Hepatic stellate cell (primary cell): ENCODE measurements at regions not wholly inside any gene's neighbourhood (a gene's known extent, or its start where the extent isn't known, plus 50 kb on each side); places are given as distances from the start of the nearest gene placed in this dataset.
"Not testable (repeated sequence)": the region's sequence is repeated elsewhere in the genome, so short reads cannot be mapped to it uniquely, and the experiment has no call there.

Source experiments
- DNase-seq: peaks from one replicate; pipeline ENCODE4 v3.0.0; 2011; ENCODE audit warnings: low spot score

DNA sequence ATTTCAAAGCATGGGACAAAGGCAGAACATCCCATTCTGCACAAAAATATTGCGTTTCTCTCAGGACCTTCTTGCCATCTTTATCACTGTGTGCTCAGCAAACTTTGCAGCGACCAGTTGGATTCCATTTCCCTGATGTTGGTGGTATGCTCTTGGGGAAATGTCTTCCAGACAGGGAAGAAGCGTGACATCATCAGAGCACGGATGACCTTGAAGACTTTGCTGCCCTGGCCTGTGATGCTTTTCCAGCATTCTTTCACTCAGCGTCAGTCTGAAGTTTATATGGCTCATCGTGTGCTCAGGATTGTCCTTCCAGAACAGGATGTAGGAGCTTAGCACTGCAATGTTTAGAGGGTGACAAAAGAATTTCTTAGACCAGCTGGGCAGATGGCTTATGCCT lies 131.4 kb upstream of the F3 start:
- peak; percentile 26 for DNase-seq

DNA sequence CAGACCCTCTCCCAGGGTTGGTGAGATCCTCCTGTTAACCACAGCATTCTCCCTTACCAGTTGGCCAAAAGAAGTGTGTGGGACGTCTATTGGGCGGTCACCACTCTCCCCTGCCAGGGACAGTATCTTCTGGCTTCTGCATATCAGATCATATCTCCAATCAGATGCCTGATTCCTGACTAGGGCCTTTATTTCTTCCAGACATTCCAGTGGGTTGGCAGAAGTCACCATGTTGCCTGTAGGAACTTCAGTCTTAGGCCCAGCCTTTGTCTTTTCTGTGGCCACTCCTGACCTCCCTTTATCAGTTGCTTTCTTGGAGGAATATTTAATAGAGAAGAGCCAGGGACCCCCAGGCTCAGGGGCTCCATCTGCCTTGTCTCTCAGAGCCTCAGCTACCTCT lies 130.4 kb upstream of the F3 start:
- no peak for DNase-seq

DNA sequence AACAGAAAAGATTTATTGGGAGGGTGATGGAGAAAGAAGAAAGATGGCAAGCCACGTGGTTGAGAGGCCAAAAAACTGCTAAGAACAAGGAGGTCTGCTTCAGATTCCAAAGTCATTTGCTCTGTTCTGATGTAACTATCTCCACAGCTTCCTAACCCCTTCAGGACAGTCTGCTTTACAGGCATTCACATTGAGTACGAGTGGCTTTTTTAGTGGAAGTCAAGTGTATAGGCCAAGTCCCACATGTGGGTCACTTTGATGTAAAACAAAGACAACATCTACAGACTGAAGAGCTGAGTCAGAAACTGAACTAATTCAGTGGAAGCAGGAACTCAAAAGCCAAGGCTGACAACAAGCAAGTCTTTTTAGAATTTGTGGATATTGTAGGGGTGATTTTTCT lies 128.7 kb upstream of the F3 start:
- DNase-seq = no peak

GRCh38 chr1:94669198-94669597 lies 127.6 kb upstream of the F3 start:
- DNase-seq = no peak

DNA sequence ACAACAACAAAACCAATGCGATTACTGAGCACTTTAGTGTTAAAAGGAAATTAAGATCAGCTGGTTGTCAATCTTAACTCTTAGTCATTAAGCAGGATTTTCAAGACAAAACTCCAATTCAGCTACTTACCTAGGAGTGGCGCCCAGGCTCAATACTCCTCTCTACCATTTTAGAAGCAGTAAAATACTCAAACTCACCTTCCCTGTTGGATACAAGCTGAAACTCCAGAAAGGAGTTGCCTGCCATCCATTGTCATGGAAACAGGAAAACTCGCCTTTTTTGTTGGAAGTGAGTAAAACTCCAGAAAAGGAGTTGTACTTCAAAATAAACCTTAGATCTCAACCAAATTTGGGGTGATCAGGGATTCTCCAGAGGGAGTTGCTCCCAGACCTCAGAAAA lies 127.0 kb upstream of the F3 start:
- no peak for DNase-seq

- no peak for DNase-seq
Observed at GRCh38 chr1:94667818-94668217, 126.3 kb upstream of the F3 start.

DNA sequence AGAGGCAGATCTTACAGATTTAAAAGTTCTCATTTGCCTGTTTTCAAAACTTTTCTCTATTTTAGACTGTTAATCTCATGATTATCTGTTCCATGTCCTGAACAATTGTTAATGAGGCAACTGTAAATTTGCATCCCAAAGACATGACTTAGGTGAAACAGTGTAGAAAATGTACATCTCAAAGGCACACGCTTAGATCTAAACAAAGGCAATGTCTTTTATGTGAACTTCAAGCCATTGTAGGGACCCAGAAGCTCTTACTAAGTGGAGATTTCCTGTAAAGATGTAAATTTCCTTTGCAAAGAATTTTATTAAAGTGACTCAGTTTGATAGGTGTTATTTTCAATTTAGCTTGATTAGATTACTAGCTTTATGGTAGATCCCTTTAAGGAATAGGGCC lies 125.2 kb upstream of the F3 start:
- no peak for DNase-seq

- no peak for DNase-seq
Observed at GRCh38 chr1:94661431-94661932, 119.9 kb upstream of the F3 start.

DNA sequence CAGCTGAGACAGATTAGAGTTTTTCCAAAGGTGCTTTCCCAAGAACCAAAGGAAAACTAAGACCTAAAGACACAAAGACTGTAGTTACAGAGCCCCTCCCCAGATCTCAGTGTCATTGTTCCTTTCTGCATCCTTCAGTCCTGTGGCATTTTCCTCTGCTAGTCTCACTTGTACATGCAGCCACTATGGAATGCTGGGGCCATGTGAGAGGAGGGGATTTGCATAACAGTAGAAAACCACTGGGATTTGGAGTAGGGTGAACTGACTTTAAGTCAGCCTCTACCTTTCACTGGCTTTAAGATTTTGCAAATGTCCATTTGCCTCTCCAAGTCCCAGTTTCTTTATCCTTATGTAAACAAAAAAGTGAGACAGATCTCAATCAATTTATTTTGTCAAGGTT lies 119.4 kb upstream of the F3 start:
- no peak for DNase-seq

- no peak for DNase-seq
Observed at GRCh38 chr1:94660258-94660657, 118.7 kb upstream of the F3 start.

GRCh38 chr1:94659202-94659601 lies 117.6 kb upstream of the F3 start:
- DNase-seq = not testable (repeated sequence)

- DNase-seq = peak; percentile 32
Observed at GRCh38 chr1:94658221-94658620, 116.7 kb upstream of the F3 start.

- DNase-seq = not testable (repeated sequence)
Observed at GRCh38 chr1:94657776-94658175, 116.2 kb upstream of the F3 start.

DNA sequence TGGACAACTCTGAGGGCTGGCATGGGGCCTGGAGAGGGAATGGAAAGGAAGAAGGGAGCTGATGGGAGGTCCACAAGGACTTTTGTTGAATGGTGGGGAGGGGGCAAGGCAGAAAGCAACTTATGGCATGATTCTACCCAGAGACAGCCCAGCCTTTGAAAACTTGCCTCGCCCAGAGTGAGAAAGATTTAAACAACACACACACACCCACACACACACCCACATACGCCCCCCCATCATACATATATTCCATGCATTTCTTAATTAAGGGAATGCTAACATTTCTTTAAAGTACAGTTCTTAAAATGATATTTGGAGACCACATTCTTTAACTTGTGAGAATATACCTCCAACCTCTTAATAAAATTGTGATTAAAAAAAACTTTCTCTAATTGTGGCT lies 115.4 kb upstream of the F3 start:
- no peak for DNase-seq

DNA sequence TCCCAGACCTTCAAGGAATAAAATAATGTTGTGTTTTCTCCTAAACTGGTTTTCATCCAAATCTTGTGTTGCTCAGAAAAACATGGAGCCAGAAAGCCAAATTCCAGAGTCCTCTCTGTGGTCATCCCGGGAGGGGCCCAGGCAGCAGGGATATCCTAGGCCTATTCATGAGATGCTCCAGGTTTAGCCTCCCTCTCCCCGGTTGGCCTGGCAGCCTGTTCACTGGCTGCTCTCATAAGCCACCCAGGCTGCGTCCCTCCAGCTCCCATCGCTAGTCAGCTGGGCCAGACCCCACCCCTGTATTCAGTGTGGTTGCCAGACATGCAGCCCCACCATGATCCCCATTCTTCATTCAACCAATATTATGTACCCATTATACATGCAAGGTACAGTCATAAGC lies 113.4 kb upstream of the F3 start:
- DNase-seq = no peak

DNA sequence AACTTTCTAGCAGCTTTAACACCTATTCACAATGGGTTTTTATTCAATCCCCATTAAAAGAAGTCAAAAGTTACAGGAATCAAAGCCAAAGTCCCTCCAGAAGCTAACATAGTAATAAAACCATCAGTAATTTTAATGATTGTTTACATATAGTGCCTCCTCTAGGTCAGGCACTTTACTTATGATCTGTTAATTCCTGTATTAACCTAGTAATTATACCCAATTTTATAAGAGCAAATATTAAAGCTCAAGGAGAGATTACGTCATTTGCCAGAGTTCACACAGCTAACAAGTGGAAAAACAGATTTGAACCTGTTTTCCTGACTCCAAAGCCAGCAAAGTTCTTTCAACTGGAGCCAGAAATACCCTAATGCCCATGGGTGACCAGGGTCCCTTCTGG lies 112.9 kb upstream of the F3 start:
- DNase-seq = no peak

GRCh38 chr1:94654031-94654430 lies 112.5 kb upstream of the F3 start:
- DNase-seq = no peak

DNA sequence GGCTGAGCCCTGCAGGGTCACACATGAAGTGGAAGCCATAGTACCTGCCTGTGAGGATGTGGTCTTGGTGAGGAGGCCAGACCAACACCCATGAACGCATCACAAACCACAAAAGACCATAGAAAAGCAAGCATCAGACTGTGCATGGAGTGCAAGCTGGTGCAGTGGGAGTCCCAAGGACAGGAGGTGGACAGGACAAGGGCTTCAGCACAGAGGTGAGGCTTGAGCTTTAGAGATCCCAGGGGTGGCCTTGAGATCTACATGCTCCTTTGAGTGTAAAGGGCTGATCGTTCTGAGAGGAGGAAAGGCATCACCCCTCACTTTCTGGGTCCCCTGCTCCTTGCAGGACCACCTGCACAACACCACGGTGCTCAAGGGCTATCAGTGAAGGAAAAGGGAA lies 111.9 kb upstream of the F3 start:
- no peak for DNase-seq

GRCh38 chr1:94651076-94651475 lies 109.5 kb upstream of the F3 start:
- no peak for DNase-seq

DNA sequence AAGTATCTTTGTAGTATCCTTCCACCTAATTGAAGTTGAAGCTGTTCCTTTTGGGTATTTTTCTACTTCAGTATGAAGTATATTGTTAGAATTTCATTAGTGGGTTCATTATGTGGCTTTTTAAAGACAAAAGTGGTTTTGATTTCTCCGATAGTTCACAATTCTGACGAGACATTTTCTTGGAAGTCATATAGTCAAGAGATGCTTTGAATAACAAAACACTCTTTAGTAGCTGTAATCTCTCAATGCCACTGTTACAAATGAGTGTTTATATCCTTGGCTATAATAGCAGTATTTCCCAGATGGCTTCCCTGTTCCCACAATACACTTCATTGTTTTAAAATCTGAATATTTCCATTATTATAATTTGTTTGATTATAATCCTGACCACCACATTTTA lies 108.7 kb upstream of the F3 start:
- DNase-seq = no peak

DNA sequence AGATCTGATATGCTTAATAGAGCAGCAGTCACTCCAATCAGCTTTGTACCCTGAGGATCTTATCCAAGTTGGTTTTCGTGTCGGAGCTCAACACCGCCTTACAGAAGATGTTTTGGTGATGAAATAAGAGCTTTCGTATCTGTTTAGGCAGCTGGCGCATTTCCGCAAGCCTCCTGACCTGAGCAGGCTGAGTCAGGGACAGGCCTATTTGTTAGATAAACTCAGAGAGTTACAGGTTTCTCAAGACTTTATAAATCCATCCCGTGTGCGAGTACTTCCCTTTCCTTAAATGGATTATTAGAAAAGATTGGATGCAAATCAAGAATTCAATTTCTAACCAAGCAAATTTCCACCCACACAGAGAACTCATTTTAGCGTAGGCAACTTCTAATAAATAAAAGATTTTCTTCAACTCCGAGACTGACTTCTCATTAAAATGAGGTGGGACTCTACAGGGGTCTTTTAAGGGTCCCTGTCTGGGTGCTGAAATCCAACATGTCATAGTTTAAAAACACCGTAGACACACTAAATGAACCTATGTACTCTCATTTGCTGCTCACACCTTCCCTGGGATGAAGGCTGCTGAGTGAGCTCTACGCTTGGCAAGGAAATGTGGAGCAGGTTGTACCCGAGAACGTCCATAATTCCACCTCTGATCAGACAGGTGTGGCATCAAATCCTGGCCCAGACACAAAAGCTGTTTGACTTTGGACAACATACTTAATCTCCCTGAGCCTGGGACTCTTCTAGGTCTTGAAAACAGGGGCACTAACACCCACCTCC lies 106.9 kb upstream of the F3 start:
- peak; percentile 74 for DNase-seq

GRCh38 chr1:94646786-94647555 lies 105.4 kb upstream of the F3 start:
- no peak for DNase-seq

DNA sequence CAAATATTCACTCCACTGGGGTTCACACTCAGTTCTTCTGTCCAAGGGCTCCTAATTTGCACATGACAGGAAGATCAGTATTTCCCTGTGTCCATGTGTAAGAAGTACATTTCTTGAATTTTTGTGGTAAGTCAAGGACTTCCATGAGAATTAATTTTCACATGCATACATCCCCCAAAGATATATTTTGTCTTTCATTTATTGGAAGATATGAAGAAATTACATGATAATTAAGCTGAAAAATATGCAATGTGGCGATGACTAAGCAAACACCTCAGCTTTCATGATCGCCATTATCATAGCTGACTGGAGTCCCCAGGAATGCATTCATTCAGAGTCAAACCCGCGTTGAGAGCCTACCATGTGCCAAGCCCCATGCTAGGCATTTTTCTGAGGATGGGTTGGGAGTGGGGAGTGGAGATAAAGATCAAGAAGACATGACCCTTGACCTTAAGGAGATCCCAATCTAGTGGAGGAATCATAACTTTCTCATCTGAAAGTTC lies 104.6 kb upstream of the F3 start:
- no peak for DNase-seq
